B cell (primary cell): ENCODE measurements at regions not wholly inside any gene's neighbourhood (a gene's known extent, or its start where the extent isn't known, plus 50 kb on each side); places are given as distances from the start of the nearest gene placed in this dataset.

Experiments
- ATAC-seq: fragments of 200-7000 bp; cut with Tn5 transposase; one replicate; pipeline ENCODE4 v1.10.0; 2021; ENCODE audit warnings: low read depth, mild to moderate bottlenecking, moderate number of reproducible peaks, moderate library complexity
- CTCF ChIA-PET: fragments of 350-600 bp; sonication (Branson Sonifier 250); formaldehyde crosslinking; loops from one replicate; lab custom pipeline; 2021; ENCODE audit warnings: antibody characterized with exemption, inconsistent platforms; lab: Charles Lee
- POLR2A ChIA-PET: fragments of 350-600 bp; sonication (Branson Sonifier 250); formaldehyde crosslinking; loops from one replicate; lab custom pipeline; 2021; ENCODE audit warnings: antibody characterized with exemption; lab: Charles Lee
- DNase-seq: peaks from one replicate; pipeline ENCODE4 v3.0.0; 2013
- H2AFZ ChIP-seq: 2 replicates; pipeline ENCODE4 v1.6.1; 2012; ENCODE audit warnings: mild to moderate bottlenecking, low read depth, low read length; ENCODE audit not compliant: insufficient read depth, poor library complexity, severe bottlenecking
- H3K27ac ChIP-seq, 2 donors: 1 replicate in 1 of 2; 2 replicates in 1 of 2; pipeline ENCODE4 v1.5.1; 2012 to 2013; ENCODE audit warnings: low read length in 2 of 2, mild to moderate bottlenecking in 2 of 2, moderate library complexity in 1 of 2
- H3K27me3 ChIP-seq, 4 experiments: fragments of 200-600 bp in 1 of 4; sonication (generic) in 1 of 4; replicated peaks in 1 of 4; 1 replicate in 2 of 4; 2 replicates in 2 of 4; pipeline versions ENCODE4 v1.6.1 to v1.7.0; 2013 to 2016; ENCODE audit warnings: low read length in 3 of 4, mild to moderate bottlenecking in 2 of 4, mixed read lengths in 1 of 4, moderate library complexity in 1 of 4; ENCODE audit not compliant: insufficient read depth in 4 of 4, control insufficient read depth in 3 of 4; ENCODE audit errors: control extremely low read depth in 1 of 4
- H3K36me3 ChIP-seq, 2 experiments: replicated peaks in 1 of 2; 1 replicate in 1 of 2; 2 replicates in 1 of 2; pipeline versions ENCODE4 v1.6.1 to v1.7.1; 2013; ENCODE audit warnings: low read length in 1 of 2; ENCODE audit not compliant: insufficient read depth in 2 of 2, control insufficient read depth in 1 of 2; ENCODE audit errors: control extremely low read depth in 1 of 2, extremely low read depth in 1 of 2
- H3K4me1 ChIP-seq, 2 donors: fragments of 200-600 bp in 1 of 2; sonication (generic) in 1 of 2; 1 replicate in 1 of 2; 2 replicates in 1 of 2; pipeline versions ENCODE4 v1.5.1 to v1.6.1; 2013 to 2017; ENCODE audit warnings: low read length in 2 of 2; ENCODE audit not compliant: control insufficient read depth in 2 of 2, insufficient read depth in 2 of 2
- H3K4me2 ChIP-seq: replicated peaks from 2 replicates; pipeline ENCODE3; 2012; ENCODE audit warnings: mild to moderate bottlenecking, low read depth, low read length; ENCODE audit not compliant: poor library complexity, severe bottlenecking
- H3K4me3 ChIP-seq, 5 experiments: fragments of 200-600 bp in 1 of 5; sonication (generic) in 1 of 5; 1 replicate in 3 of 5; 2 replicates in 2 of 5; pipeline versions ENCODE4 v1.5.1 to v1.7.0; 2011 to 2016; ENCODE audit warnings: low read length in 4 of 5, mild to moderate bottlenecking in 4 of 5, low read depth in 2 of 5, control low read depth in 1 of 5, moderate library complexity in 1 of 5; ENCODE audit not compliant: insufficient read depth in 1 of 5; ENCODE audit errors: control extremely low read depth in 1 of 5, extremely low read depth in 1 of 5
- H3K79me2 ChIP-seq: fragments of 200-600 bp; sonication (generic); one replicate; pipeline ENCODE4 v1.6.0; 2016; ENCODE audit warnings: low read length; ENCODE audit not compliant: control insufficient read depth, insufficient read depth
- H3K9ac ChIP-seq: fragments of 200-600 bp; sonication (generic); 2 replicates; pipeline ENCODE4 v1.6.1; 2017; ENCODE audit warnings: mild to moderate bottlenecking, low read length, moderate library complexity
- H3K9me3 ChIP-seq, 3 donors: one replicate each; pipeline versions ENCODE4 v1.6.1 to v1.7.1; 2013; ENCODE audit warnings: low read length in 2 of 3; ENCODE audit not compliant: control insufficient read depth in 2 of 3, insufficient read depth in 1 of 3; ENCODE audit errors: control extremely low read depth in 1 of 3
- H4K20me1 ChIP-seq: 2 replicates; pipeline ENCODE4 v1.6.0; 2012; ENCODE audit warnings: mild to moderate bottlenecking, low read length; ENCODE audit not compliant: insufficient read depth, control insufficient read depth, poor library complexity, severe bottlenecking
- H3K27ac Mint-ChIP-seq: one replicate; pipeline ENCODE4 v1.8.0; 2021; ENCODE audit warnings: mixed read lengths
- H3K27me3 Mint-ChIP-seq: one replicate; pipeline ENCODE4 v1.8.0; 2021; ENCODE audit warnings: mixed read lengths
- H3K4me1 Mint-ChIP-seq: one replicate; pipeline ENCODE4 v1.8.0; 2021; ENCODE audit warnings: mixed read lengths
- H3K4me3 Mint-ChIP-seq: one replicate; pipeline ENCODE4 v1.8.0; 2021; ENCODE audit warnings: mixed read lengths
- H3K9me3 Mint-ChIP-seq: one replicate; pipeline ENCODE4 v1.8.0; 2022; ENCODE audit warnings: mixed read lengths; ENCODE audit not compliant: insufficient read depth
- CTCF ChIP-seq: fragments of 200-600 bp; IDR thresholded peaks from one replicate; pipeline ENCODE4 v1.8.0; 2022; ENCODE audit warnings: antibody characterized with exemption, mild to moderate bottlenecking
- EZH2 ChIP-seq: IDR thresholded peaks from 2 replicates; pipeline ENCODE4 v1.6.1; 2012; ENCODE audit warnings: borderline replicate concordance, low read depth, mild to moderate bottlenecking, moderate library complexity, low read length; ENCODE audit not compliant: insufficient read depth, poor library complexity, severe bottlenecking
- WGBS: methylation state at CpG from one replicate; pipeline ENCODE4 v1.1.5; 2013; ENCODE audit warnings: missing lambda C conversion rate; ENCODE audit not compliant: insufficient coverage; 5-methylcytosine and 5-hydroxymethylcytosine counted together
- intact Hi-C: fragments of 100-400 bp; cut with micrococcal nuclease; formaldehyde crosslinking; loops from one replicate; pipeline ENCODE4 v1.10.0; 2022

DNA sequence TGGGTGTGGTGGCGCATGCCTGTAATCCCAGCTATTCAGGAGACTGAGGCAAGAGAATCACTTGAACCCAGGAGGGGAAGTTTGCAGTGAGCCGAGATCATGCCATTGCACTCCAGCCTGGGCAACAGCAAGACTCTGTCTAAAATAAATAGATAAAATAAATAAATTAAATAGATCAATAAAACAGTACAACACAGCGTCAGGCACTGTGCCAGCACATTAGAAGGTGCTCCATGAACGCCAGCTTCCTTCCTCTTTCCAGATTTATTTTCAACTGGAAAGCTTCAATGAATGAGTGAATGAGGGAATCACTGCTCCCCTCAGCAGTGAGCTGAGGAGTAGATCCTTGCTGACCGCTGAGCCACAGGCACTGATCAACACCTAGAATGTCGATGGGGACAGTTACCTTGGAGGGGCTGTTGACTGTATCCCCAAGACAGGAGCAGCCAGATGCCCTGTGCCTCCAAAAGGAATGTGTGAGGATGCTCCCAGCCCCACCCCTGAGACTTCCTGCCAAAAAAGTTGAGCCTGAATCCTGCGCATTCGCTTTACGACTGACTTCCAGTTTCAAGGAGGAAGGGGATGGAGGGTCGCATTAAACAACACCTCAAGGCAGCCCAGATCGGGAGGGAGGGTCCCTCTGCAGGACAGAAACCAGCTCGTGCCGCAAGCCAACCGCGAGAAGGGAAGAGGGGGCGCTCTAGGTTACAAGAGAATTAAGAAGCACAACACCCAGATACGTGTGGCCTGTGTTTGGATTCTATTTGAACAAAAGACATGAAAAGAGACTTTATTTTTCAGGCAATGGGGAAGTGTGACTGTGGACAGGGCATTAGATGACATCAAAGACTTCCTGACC is 54.0 kb upstream of the CNOT6 start:
- ChIA-PET CTCF (no interaction called here), POLR2A (no interaction called here)
- intact Hi-C loops = no loop called here
- TF ChIP-seq CTCF (no peak), EZH2 (no peak)
- ATAC-seq = no peak
- no peak overlapping the region for H3K27ac Mint-ChIP-seq
- 28% methylated on average over 14 of the region's 17 CpGs for WGBS
- H3K9me3 Mint-ChIP-seq = peaks cover 8% of the 10 kb centered on the region
- Histone ChIP-seq H3K79me2 (no peaks in the 10 kb centered on the region), H3K4me2 (no peak overlapping the region), H3K27ac (no peak overlapping the region), H3K9me3 (peaks cover 0 to 23% (median 10%) of the 10 kb centered on the region in 3 donors), H4K20me1 (no peaks in the 10 kb centered on the region), H3K9ac (no peak overlapping the region), H3K4me1 (no peaks in the 10 kb centered on the region), H3K27me3 (no peaks in the 10 kb centered on the region), H3K36me3 (no peaks in the 10 kb centered on the region), H2AFZ (no peak overlapping the region), H3K4me3 (no peak overlapping the region)
- H3K4me1 Mint-ChIP-seq = no peaks in the 10 kb centered on the region
- no peak for DNase-seq
- no peak overlapping the region for H3K4me3 Mint-ChIP-seq
- peaks cover 12% of the 10 kb centered on the region for H3K27me3 Mint-ChIP-seq

GRCh38 chr5:180441564-180442051 is 52.6 kb upstream of the CNOT6 start:
- no peaks in the 10 kb centered on the region for H3K4me1 ChIP-seq
- no peak overlapping the region for H3K27ac ChIP-seq
- DNase-seq (no peak), ATAC-seq (no peak)
- H3K79me2 ChIP-seq = no peaks in the 10 kb centered on the region
- H3K9me3 Mint-ChIP-seq = peaks cover 10% of the 10 kb centered on the region
- H3K4me3 ChIP-seq = no peak overlapping the region
- H4K20me1 ChIP-seq = no peaks in the 10 kb centered on the region
- TF ChIP-seq EZH2 = no peak
- TF ChIP-seq CTCF = no peak
- ChIA-PET POLR2A (no interaction called here), CTCF (no interaction called here)
- intact Hi-C loops = no loop called here
- H3K27me3 Mint-ChIP-seq = peaks cover 9% of the 10 kb centered on the region
- H3K36me3 ChIP-seq = no peaks in the 10 kb centered on the region
- no peak overlapping the region for H2AFZ ChIP-seq
- no peak overlapping the region for H3K4me2 ChIP-seq
- peaks cover 0 to 21% (median 10%) of the 10 kb centered on the region in 3 donors for H3K9me3 ChIP-seq
- no peaks in the 10 kb centered on the region for H3K27me3 ChIP-seq
- H3K9ac ChIP-seq = no peak overlapping the region
- no peaks in the 10 kb centered on the region for H3K4me1 Mint-ChIP-seq
- 85% methylated on average over 14 of the region's 15 CpGs for WGBS
- H3K27ac Mint-ChIP-seq = no peak overlapping the region
- H3K4me3 Mint-ChIP-seq = no peak overlapping the region
